IMR-90 (cell line): ENCODE measurements at regions not wholly inside any gene's neighbourhood (a gene's known extent, or its start where the extent isn't known, plus 50 kb on each side); places are given as distances from the start of the nearest gene placed in this dataset.
"Not testable (repeated sequence)": the region's sequence is repeated elsewhere in the genome, so short reads cannot be mapped to it uniquely, and the experiment has no call there.

ENCODE experiments used
- ATAC-seq: fragments of 200-7000 bp; cut with Tn5 transposase; 2 replicates; pipeline ENCODE4 v1.9.1; 2020; ENCODE audit warnings: low read depth, mild to moderate bottlenecking, moderate library complexity
- BruUV-seq: library from RNA; stranded (reverse); fragments of 400-500 nt; replicated peaks from 2 replicates; lab custom pipeline; 2021; lab: Mats Ljungman, UMichigan
- CTCF ChIA-PET: fragments of 300-600 bp; formaldehyde crosslinking; extraction: SDS; loops from one replicate; lab custom pipeline; 2021; ENCODE audit warnings: antibody characterized with exemption; lab: Yijun Ruan, JAX
- POLR2A ChIA-PET: fragments of 300-600 bp; sonication (Branson Sonifier 250); formaldehyde crosslinking; loops from one replicate; lab custom pipeline; 2022; ENCODE audit warnings: antibody characterized with exemption; ENCODE audit not compliant: unreplicated experiment; lab: Charles Lee
- DNase-seq: peaks from one replicate; pipeline ENCODE4 v3.0.0; 2013
- H2AFZ ChIP-seq: replicated peaks from 2 replicates; pipeline ENCODE3; 2013; ENCODE audit warnings: low read length, mild to moderate bottlenecking; ENCODE audit not compliant: poor library complexity
- H2AK5ac ChIP-seq: 2 replicates; pipeline ENCODE4 v1.6.1; 2013; ENCODE audit warnings: low read depth, low read length, inconsistent platforms
- H2AK9ac ChIP-seq: replicated peaks from 2 replicates; pipeline ENCODE3; 2013; ENCODE audit warnings: mild to moderate bottlenecking, low read depth, low read length, moderate library complexity; ENCODE audit not compliant: poor library complexity
- H2BK120ac ChIP-seq: 2 replicates; pipeline ENCODE4 v1.6.1; 2013; ENCODE audit warnings: low read depth, low read length, inconsistent platforms
- H2BK15ac ChIP-seq: 3 replicates; pipeline ENCODE4 v1.6.1; 2013; ENCODE audit warnings: low read depth, low read length, inconsistent platforms
- H2BK20ac ChIP-seq: 2 replicates; pipeline ENCODE4 v1.6.1; 2013; ENCODE audit warnings: low read depth, mild to moderate bottlenecking, inconsistent platforms, low read length, moderate library complexity
- H2BK5ac ChIP-seq: 2 replicates; pipeline ENCODE4 v1.6.1; 2013; ENCODE audit warnings: mild to moderate bottlenecking, low read depth, low read length, inconsistent platforms; ENCODE audit not compliant: poor library complexity, severe bottlenecking
- H3K14ac ChIP-seq: replicated peaks from 2 replicates; pipeline ENCODE4 v1.6.1; 2013; ENCODE audit warnings: low read depth, low read length, inconsistent platforms
- H3K18ac ChIP-seq: 2 replicates; pipeline ENCODE4 v1.6.1; 2013; ENCODE audit warnings: low read depth, low read length, control low read depth
- H3K23ac ChIP-seq: 2 replicates; pipeline ENCODE4 v1.6.1; 2013; ENCODE audit warnings: low read depth, low read length, inconsistent platforms
- H3K27ac ChIP-seq: 2 replicates; pipeline ENCODE4 v1.5.1; 2013; ENCODE audit warnings: mild to moderate bottlenecking, control low read depth, low read length; ENCODE audit not compliant: insufficient read depth
- H3K27me3 ChIP-seq: 2 replicates; pipeline ENCODE4 v1.6.1; 2013; ENCODE audit warnings: low read length; ENCODE audit not compliant: control insufficient read depth, insufficient read depth
- H3K36me3 ChIP-seq: 2 replicates; pipeline ENCODE4 v1.6.1; 2013; ENCODE audit warnings: low read length, mixed read lengths; ENCODE audit not compliant: control insufficient read depth, insufficient read depth
- H3K4ac ChIP-seq: 2 replicates; pipeline ENCODE4 v1.6.1; 2013; ENCODE audit warnings: low read depth, low read length, inconsistent platforms
- H3K4me1 ChIP-seq: 2 replicates; pipeline ENCODE4 v1.6.1; 2013; ENCODE audit warnings: low read length, mixed read lengths; ENCODE audit not compliant: control insufficient read depth, insufficient read depth
- H3K4me2 ChIP-seq: 2 replicates; pipeline ENCODE4 v1.6.1; 2013; ENCODE audit warnings: low read depth, mild to moderate bottlenecking, control low read depth, low read length, moderate library complexity
- H3K4me3 ChIP-seq: 2 replicates; pipeline ENCODE4 v1.5.1; 2013; ENCODE audit warnings: low read depth, mild to moderate bottlenecking, control low read depth, low read length, moderate library complexity; ENCODE audit not compliant: insufficient read depth
- H3K56ac ChIP-seq: 2 replicates; pipeline ENCODE4 v1.6.1; 2013; ENCODE audit warnings: low read length, inconsistent platforms; ENCODE audit not compliant: insufficient read depth; ENCODE audit errors: extremely low read depth
- H3K79me1 ChIP-seq, 2 experiments: 2 replicates each; pipeline ENCODE4 v1.6.1; 2013; ENCODE audit warnings: low read length in 2 of 2, inconsistent platforms in 1 of 2, low read depth in 1 of 2
- H3K9ac ChIP-seq: 2 replicates; pipeline ENCODE4 v1.6.1; 2013; ENCODE audit warnings: low read depth, low read length, control low read depth
- H3K9me1 ChIP-seq: 2 replicates; pipeline ENCODE4 v1.6.1; 2013; ENCODE audit warnings: low read length, inconsistent platforms; ENCODE audit not compliant: insufficient read depth
- H3K9me3 ChIP-seq: 2 replicates; pipeline ENCODE4 v1.6.1; 2013; ENCODE audit warnings: low read length; ENCODE audit not compliant: control insufficient read depth, insufficient read depth
- H4K20me1 ChIP-seq: 2 replicates; pipeline ENCODE4 v1.6.1; 2013; ENCODE audit warnings: low read length, inconsistent platforms; ENCODE audit not compliant: insufficient read depth
- H4K5ac ChIP-seq: 2 replicates; pipeline ENCODE4 v1.6.1; 2013; ENCODE audit warnings: mild to moderate bottlenecking, low read depth, low read length, control low read depth
- H4K8ac ChIP-seq, 2 experiments: 2 replicates each; pipeline ENCODE4 v1.6.1; 2013; ENCODE audit warnings: low read depth in 2 of 2, low read length in 2 of 2, control low read depth in 1 of 2, inconsistent platforms in 1 of 2
- H4K91ac ChIP-seq: 2 replicates; pipeline ENCODE4 v1.6.1; 2013; ENCODE audit warnings: low read depth, low read length, inconsistent platforms; ENCODE audit not compliant: insufficient read depth
- BHLHE40 ChIP-seq: fragments of 150-350 bp; IDR thresholded peaks from 2 replicates; pipeline ENCODE4 v1.6.1; 2016; ENCODE audit warnings: mild to moderate bottlenecking, low read depth, low read length
- CEBPB ChIP-seq: IDR thresholded peaks from 2 replicates; pipeline ENCODE4 v1.6.1; 2012; ENCODE audit warnings: low read depth, low read length, improper control_type of control experiment
- CTCF ChIP-seq: conservative IDR thresholded peaks from 2 replicates; pipeline ENCODE4 v1.5.1; 2012; ENCODE audit warnings: mild to moderate bottlenecking, low read depth, low read length, improper control_type of control experiment
- FOS ChIP-seq: fragments of 150-350 bp; IDR thresholded peaks from 2 replicates; pipeline ENCODE4 v1.6.1; 2016; ENCODE audit warnings: low read depth, low read length
- MAFK ChIP-seq: IDR thresholded peaks from 2 replicates; pipeline ENCODE4 v1.6.1; 2012; ENCODE audit warnings: low read depth, low read length, improper control_type of control experiment
- NFE2L2 ChIP-seq: fragments of 150-350 bp; IDR thresholded peaks from 2 replicates; pipeline ENCODE4 v1.6.1; 2016; ENCODE audit warnings: low read depth, mild to moderate bottlenecking, low read length
- WGBS, 2 experiments: methylation state at CpG; one replicate each; pipeline versions ENCODE4 v1.1.5 to v1.1.7; 2013; ENCODE audit warnings: missing lambda C conversion rate in 2 of 2; ENCODE audit not compliant: insufficient read length in 1 of 2; ENCODE audit errors: extremely low coverage in 2 of 2; 5-methylcytosine and 5-hydroxymethylcytosine counted together
- dilution Hi-C: fragments of 300-500 bp; cut with HindIII; formaldehyde crosslinking; loops from one replicate; pipeline ENCODE4 v1.14.3; 2018; ENCODE audit warnings: low sequenced_read_pairs; ENCODE audit not compliant: unreplicated experiment
- in situ Hi-C: fragments of 300-500 bp; cut with MboI; formaldehyde crosslinking; loops from 3 replicates; pipeline ENCODE4 v1.14.3; 2019; ENCODE audit warnings: low sequenced_read_pairs, inconsistent platforms, mixed read lengths
- intact Hi-C: fragments of 100-400 bp; cut with micrococcal nuclease; formaldehyde crosslinking; loops from 2 replicates; pipeline ENCODE4 v1.10.0; 2022

DNA sequence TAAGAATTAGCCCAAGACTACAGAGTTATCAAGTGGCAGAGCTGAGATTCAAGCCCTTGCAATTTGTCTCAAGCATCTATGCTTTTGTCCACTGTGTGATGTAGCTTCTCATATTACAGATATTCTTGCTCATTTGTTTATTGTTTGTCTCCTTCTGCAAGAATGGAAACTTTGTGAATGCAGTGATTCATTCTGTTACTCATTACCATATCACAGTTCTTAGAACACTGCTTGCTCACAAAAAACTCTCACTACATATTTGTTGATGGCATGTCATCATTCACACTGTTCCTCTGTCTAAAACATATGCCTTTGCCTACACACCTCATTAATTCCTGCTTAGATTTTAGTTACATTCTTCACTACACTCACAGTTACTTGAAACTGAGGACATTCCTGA, 1198.9 kb downstream of the PLA2G4A start:
- Histone ChIP-seq H4K20me1 (no peaks in the 10 kb centered on the region), H4K91ac (no peak overlapping the region), H2BK15ac (no peak overlapping the region), H2AK9ac (no peak overlapping the region), H2AFZ (no peak overlapping the region), H3K27ac (no peak overlapping the region), H3K4me3 (no peak overlapping the region), H3K27me3 (no peaks in the 10 kb centered on the region), H3K56ac (no peak overlapping the region), H3K4me1 (peaks cover 4% of the 10 kb centered on the region; the same call in 1 of the 2 replicates), H4K5ac (no peak overlapping the region), H3K79me1 (no peaks in the 10 kb centered on the region), H2BK20ac (no peak overlapping the region), H2BK120ac (peak overlapping the region; percentile 91; the same call in 1 of the 2 replicates), H2AK5ac (no peak overlapping the region), H3K9me1 (no peaks in the 10 kb centered on the region), H3K23ac (no peak overlapping the region), H2BK5ac (peak overlapping the region; percentile 80), H3K4me2 (no peak overlapping the region; the same call in 1 of the 2 replicates), H3K9ac (no peak overlapping the region), H3K18ac (no peak overlapping the region), H4K8ac (no peak overlapping the region; a peak in 1 of 4 replicates), H3K9me3 (no peaks in the 10 kb centered on the region), H3K36me3 (no peaks in the 10 kb centered on the region), H3K14ac (no peak overlapping the region), H3K4ac (no peak overlapping the region)
- dilution Hi-C loops (no loop called here), in situ Hi-C loops (no loop called here), intact Hi-C loops (no loop called here)
- ATAC-seq, result peak; percentile 88
- DNase-seq, result peak; percentile 97
- ChIA-PET CTCF (no interaction called here), POLR2A (no interaction called here)
- no TSS peak for BruUV-seq
- TF ChIP-seq BHLHE40 (peak; percentile 36; the same call in 1 of the 2 replicates), FOS (peak; percentile 96), NFE2L2 (no peak), MAFK (peak; percentile 41; the same call in 1 of the 2 replicates), CEBPB (peak; percentile 92), CTCF (no peak)

DNA sequence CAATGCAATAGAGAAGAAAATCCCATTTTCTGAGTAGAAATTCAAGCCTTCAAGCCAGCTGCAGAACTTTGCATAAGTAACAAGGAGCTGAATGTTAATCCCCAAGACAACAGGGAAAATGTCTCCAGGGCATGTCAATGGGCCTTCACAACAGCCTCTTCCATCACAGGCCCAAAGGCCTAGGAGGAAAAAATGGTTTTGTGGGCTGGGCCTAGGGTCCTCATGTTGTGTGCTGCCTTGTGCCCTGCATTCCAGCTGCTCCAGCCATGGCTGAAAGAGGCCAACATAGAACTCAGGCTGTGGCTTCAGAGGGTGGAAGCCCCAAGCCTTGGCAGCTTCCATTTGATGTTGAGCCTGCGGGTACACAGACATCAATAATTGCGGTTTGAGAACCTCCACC, 1208.8 kb downstream of the PLA2G4A start:
- H3K9me1 ChIP-seq, H3K36me3 ChIP-seq, CTCF ChIA-PET, H3K9ac ChIP-seq, H3K4ac ChIP-seq, H2AK9ac ChIP-seq, BruUV-seq, intact Hi-C loops, H2BK120ac ChIP-seq, H4K8ac ChIP-seq, H2BK20ac ChIP-seq, H3K4me1 ChIP-seq, H2BK15ac ChIP-seq, H2AFZ ChIP-seq, POLR2A ChIA-PET, ATAC-seq, H3K27ac ChIP-seq, H3K27me3 ChIP-seq, H3K14ac ChIP-seq, H3K4me3 ChIP-seq, H3K23ac ChIP-seq, H3K56ac ChIP-seq, dilution Hi-C loops, DNase-seq, H3K9me3 ChIP-seq, H3K18ac ChIP-seq, H3K79me1 ChIP-seq, H4K20me1 ChIP-seq, H2BK5ac ChIP-seq, H4K91ac ChIP-seq, in situ Hi-C loops, H4K5ac ChIP-seq, H2AK5ac ChIP-seq, H3K4me2 ChIP-seq: not testable (repeated sequence)
- WGBS, 2 experiments, result no CpG with 5 or more reads among the region's 2 CpGs
